Uterus (tissue), 3 donors: ENCODE measurements at regions not wholly inside any gene's neighbourhood (a gene's known extent, or its start where the extent isn't known, plus 50 kb on each side); places are given as distances from the start of the nearest gene placed in this dataset.

Experiments used
- DNase-seq, 2 donors: peaks; one replicate each; pipeline ENCODE4 v3.0.0-alpha.2; 2019 to 2020
- H3K27ac ChIP-seq, 2 donors: fragments of 200-600 bp; sonication (generic); 1 replicate in 1 of 2; 2 replicates in 1 of 2; pipeline ENCODE4 v1.5.1; 2016 to 2018
- H3K27me3 ChIP-seq, 2 donors: fragments of 200-600 bp; sonication (generic); one replicate each; pipeline ENCODE4 v1.5.1; 2018 to 2019; ENCODE audit warnings: control low read depth in 1 of 2
- H3K36me3 ChIP-seq, 2 donors: fragments of 200-600 bp; sonication (generic); one replicate each; pipeline ENCODE4 v1.5.1; 2019; ENCODE audit warnings: control low read depth in 1 of 2
- H3K4me1 ChIP-seq, 2 donors: fragments of 200-600 bp; sonication (generic); one replicate each; pipeline ENCODE4 v1.5.1; 2018 to 2019; ENCODE audit warnings: control low read depth in 1 of 2
- H3K4me3 ChIP-seq, 2 donors: fragments of 200-600 bp; sonication (generic); 1 replicate in 1 of 2; 2 replicates in 1 of 2; pipeline ENCODE4 v1.5.1; 2018 to 2019; ENCODE audit warnings: mild to moderate bottlenecking in 1 of 2
- H3K9me3 ChIP-seq, 2 donors: fragments of 200-600 bp; sonication (generic); one replicate each; pipeline ENCODE4 v1.5.1; 2019; ENCODE audit warnings: control low read depth in 1 of 2
- POLR2A ChIP-seq, 2 donors: fragments of 450-650 bp; IDR thresholded peaks; one replicate each; pipeline ENCODE4 v1.6.1; 2016; ENCODE audit warnings: antibody characterized with exemption in 2 of 2, mild to moderate bottlenecking in 1 of 2, moderate library complexity in 1 of 2
- intact Hi-C: fragments of 100-400 bp; cut with DNase I; formaldehyde crosslinking; loops from one replicate; pipeline ENCODE4 v1.15.1; 2023; ENCODE audit warnings: low total_unique reads
- TF ChIP-seq, protein P1 (sequence below), 4 experiments: fragments of 200-600 bp in 2 of 4; fragments of 450-650 bp in 2 of 4; sonication (generic) in 2 of 4; IDR thresholded peaks; one replicate each; pipeline ENCODE4 v1.5.1; 2016 to 2019; ENCODE audit warnings: antibody characterized with exemption in 4 of 4, mild to moderate bottlenecking in 2 of 4, moderate library complexity in 1 of 4
- donor health status: DM: yes; HTN: yes; CAD: no.

DNA sequence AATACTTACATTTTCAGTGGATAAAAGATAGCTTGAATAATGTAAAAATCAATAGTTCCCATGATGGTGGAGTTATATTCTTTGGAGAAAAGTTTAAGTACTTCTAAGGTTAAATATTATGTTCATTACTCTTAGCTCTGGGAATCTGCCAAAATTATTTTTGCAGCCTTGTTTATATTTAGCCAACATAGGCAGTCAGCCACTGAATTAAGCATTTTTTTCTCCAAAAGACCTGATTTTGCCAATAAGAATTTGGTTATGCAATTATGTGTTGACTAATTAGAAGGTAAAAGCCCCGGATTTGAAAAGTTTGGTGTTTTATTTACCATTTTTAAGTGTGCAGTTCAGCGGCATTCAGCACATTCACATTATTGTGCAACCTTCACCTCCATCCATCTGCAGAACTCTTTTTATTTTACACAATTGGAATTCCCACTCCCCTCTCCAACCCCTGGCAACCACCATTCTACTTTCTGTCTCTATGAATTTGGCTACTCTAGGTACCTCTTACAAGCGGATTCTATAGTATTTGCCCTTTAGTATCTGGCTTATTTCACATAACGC is 90.1 kb upstream of the C1QTNF9B start:
- intact Hi-C loops, result no loop called here
- no peak overlapping the region for H3K27ac ChIP-seq
- no peaks in the 10 kb centered on the region for H3K9me3 ChIP-seq
- no peaks in the 10 kb centered on the region for H3K4me1 ChIP-seq
- no peaks in the 10 kb centered on the region for H3K27me3 ChIP-seq
- no peaks in the 10 kb centered on the region for H3K36me3 ChIP-seq
- no peak overlapping the region for H3K4me3 ChIP-seq
- TF ChIP-seq, protein P1, sequence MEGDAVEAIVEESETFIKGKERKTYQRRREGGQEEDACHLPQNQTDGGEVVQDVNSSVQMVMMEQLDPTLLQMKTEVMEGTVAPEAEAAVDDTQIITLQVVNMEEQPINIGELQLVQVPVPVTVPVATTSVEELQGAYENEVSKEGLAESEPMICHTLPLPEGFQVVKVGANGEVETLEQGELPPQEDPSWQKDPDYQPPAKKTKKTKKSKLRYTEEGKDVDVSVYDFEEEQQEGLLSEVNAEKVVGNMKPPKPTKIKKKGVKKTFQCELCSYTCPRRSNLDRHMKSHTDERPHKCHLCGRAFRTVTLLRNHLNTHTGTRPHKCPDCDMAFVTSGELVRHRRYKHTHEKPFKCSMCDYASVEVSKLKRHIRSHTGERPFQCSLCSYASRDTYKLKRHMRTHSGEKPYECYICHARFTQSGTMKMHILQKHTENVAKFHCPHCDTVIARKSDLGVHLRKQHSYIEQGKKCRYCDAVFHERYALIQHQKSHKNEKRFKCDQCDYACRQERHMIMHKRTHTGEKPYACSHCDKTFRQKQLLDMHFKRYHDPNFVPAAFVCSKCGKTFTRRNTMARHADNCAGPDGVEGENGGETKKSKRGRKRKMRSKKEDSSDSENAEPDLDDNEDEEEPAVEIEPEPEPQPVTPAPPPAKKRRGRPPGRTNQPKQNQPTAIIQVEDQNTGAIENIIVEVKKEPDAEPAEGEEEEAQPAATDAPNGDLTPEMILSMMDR (IDR thresholded peaks at IDR 0.05), result no peak
- no peak for TF ChIP-seq POLR2A (IDR thresholded peaks at IDR 0.05)
- DNase-seq, result no peak

GRCh38 chr13:23988546-23989122 is 91.3 kb upstream of the C1QTNF9B start:
- no peak overlapping the region for H3K27ac ChIP-seq
- H3K4me3 ChIP-seq, result no peak overlapping the region
- no peaks in the 10 kb centered on the region for H3K36me3 ChIP-seq
- no peaks in the 10 kb centered on the region for H3K4me1 ChIP-seq
- H3K27me3 ChIP-seq, result no peaks in the 10 kb centered on the region
- TF ChIP-seq POLR2A (IDR thresholded peaks at IDR 0.05), result no peak
- TF ChIP-seq, protein P1 (IDR thresholded peaks at IDR 0.05), result no peak
- intact Hi-C loops, result no loop called here
- no peaks in the 10 kb centered on the region for H3K9me3 ChIP-seq
- DNase-seq, result no peak

DNA sequence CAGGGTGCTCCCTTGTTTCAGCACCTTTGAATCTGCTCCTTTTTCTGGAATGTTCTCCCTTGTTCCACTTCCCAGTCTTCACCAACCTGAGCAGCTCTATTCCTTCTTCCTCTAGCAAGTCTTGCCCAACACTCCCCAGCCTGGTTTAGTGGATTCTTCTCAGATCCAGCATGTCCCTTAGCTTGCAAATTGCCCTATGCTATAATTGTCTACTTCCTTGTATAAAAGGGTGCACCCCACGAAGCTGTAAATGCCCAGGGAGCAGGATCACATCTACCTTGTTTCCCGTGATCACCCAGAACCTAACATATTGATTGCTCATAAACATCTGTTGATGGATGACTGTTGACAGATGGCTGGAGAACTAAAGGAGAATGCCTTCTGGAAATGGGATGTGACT is 93.2 kb upstream of the C1QTNF9B start:
- H3K4me1 ChIP-seq, result no peaks in the 10 kb centered on the region
- H3K36me3 ChIP-seq, result no peaks in the 10 kb centered on the region
- intact Hi-C loops, result no loop called here
- no peak overlapping the region for H3K27ac ChIP-seq
- no peaks in the 10 kb centered on the region for H3K9me3 ChIP-seq
- TF ChIP-seq POLR2A (IDR thresholded peaks at IDR 0.05), result no peak
- TF ChIP-seq, protein P1 (IDR thresholded peaks at IDR 0.05), result no peak
- DNase-seq, result no peak
- H3K27me3 ChIP-seq, result no peaks in the 10 kb centered on the region
- no peak overlapping the region for H3K4me3 ChIP-seq

DNA sequence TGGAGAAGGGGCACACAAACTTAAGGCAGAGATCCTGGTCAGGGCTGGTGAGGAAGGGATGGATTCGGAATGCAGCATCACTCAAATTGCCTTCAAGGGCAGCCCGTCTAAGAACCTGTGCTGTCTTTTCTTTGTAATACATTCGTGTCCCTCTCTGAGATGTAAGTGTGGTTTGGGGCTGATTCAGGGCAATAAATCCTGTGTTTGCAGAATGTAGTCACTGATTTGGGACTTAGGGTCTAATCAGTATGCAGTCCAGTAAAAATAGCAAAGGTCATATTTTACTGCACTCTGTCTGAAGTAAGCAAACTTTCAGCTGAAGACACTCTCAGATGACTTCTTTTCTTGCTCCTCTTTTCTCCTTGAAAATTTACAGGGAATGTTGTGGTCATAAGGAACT is 93.8 kb upstream of the C1QTNF9B start:
- Histone ChIP-seq H3K4me1 (no peaks in the 10 kb centered on the region), H3K9me3 (no peaks in the 10 kb centered on the region), H3K27ac (no peak overlapping the region), H3K27me3 (no peaks in the 10 kb centered on the region), H3K36me3 (no peaks in the 10 kb centered on the region), H3K4me3 (no peak overlapping the region)
- no peak for DNase-seq
- intact Hi-C loops, result no loop called here
- TF ChIP-seq POLR2A (IDR thresholded peaks at IDR 0.05), result no peak
- TF ChIP-seq, protein P1 (IDR thresholded peaks at IDR 0.05), result no peak

DNA sequence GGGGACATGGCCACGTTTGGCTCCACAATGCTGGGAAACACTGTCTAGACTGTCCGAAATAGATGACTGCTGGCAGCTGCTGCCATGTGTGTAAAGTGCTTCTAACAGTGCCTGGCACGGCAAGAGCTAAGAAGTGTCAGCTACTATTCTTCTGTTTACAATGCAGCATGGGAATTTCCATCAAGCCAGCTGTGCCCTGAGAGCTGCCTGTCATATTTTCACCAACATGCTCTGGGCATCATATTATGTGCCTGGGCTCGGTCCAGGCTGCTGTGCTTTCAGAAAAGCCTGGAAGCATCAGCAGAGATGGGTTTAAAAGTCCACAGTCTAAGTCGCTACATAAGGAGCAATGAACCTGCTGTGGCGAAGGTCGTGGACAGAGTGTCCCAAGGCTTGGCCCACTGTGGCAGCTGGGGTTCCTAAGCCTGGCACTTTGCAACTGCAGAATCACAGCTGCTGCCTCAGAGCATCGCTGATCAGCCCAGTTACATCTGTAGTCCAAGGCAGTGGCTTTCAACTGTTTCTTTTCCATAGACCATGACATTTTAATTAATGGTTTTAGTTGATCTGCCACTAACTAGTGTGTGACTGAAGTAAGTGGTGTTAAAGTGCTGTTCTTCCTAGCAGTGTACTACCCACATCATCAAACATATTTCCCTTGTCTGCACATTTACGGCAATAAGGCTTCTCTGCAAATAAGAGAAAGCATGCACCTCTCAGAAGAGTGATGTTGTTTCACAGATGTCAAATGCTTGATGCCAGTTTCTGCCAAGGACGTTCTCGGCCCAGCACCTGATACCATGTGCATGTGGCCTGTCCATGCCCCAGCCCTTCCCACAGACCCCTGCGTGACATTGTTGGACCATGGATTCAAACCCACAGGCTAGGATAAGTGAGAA is 95.7 kb upstream of the C1QTNF9B start:
- Histone ChIP-seq H3K36me3 (no peaks in the 10 kb centered on the region), H3K4me3 (no peak overlapping the region), H3K9me3 (no peaks in the 10 kb centered on the region), H3K27ac (no peak overlapping the region), H3K27me3 (no peaks in the 10 kb centered on the region), H3K4me1 (no peaks in the 10 kb centered on the region)
- no peak for TF ChIP-seq POLR2A (IDR thresholded peaks at IDR 0.05)
- TF ChIP-seq, protein P1 (IDR thresholded peaks at IDR 0.05), result no peak
- intact Hi-C loops, result no loop called here
- no peak for DNase-seq
